GM23338 (cell line): ENCODE measurements at regions not wholly inside any gene's neighbourhood (a gene's known extent, or its start where the extent isn't known, plus 50 kb on each side); places are given as distances from the start of the nearest gene placed in this dataset.

Experiments
- ATAC-seq: fragments of 200-7000 bp; cut with Tn5 transposase; 3 replicates; pipeline ENCODE4 v1.9.1; 2020
- DNase-seq: peaks from one replicate; pipeline ENCODE4 v3.0.0-alpha.2; 2015; ENCODE audit warnings: low spot score
- H2AFZ ChIP-seq: fragments of 200-600 bp; sonication (generic); 2 replicates; pipeline ENCODE4 v1.8.0; 2016; ENCODE audit warnings: antibody characterized with exemption, mild to moderate bottlenecking, moderate library complexity
- H3F3A ChIP-seq: fragments of 200-600 bp; sonication (generic); replicated peaks from 2 replicates; pipeline ENCODE4 v1.8.0; 2017; ENCODE audit warnings: antibody characterized with exemption, mixed run types, low read depth
- H3K27ac ChIP-seq: fragments of 200-600 bp; sonication (generic); 2 replicates; pipeline ENCODE4 v1.6.1; 2016; ENCODE audit warnings: low read depth
- H3K27me3 ChIP-seq: fragments of 200-600 bp; sonication (generic); 2 replicates; pipeline ENCODE4 v1.8.0; 2016; ENCODE audit warnings: mild to moderate bottlenecking, mixed run types, moderate library complexity; ENCODE audit not compliant: insufficient read depth
- H3K36me3 ChIP-seq: fragments of 200-600 bp; sonication (generic); 2 replicates; pipeline ENCODE4 v1.8.0; 2016; ENCODE audit warnings: mild to moderate bottlenecking; ENCODE audit not compliant: insufficient read depth
- H3K4me1 ChIP-seq: fragments of 200-600 bp; sonication (generic); 2 replicates; pipeline ENCODE4 v1.8.0; 2016; ENCODE audit warnings: mild to moderate bottlenecking, moderate library complexity; ENCODE audit not compliant: insufficient read depth
- H3K4me2 ChIP-seq: fragments of 200-600 bp; sonication (generic); 2 replicates; pipeline ENCODE4 v1.7.1; 2017; ENCODE audit warnings: mixed run types
- H3K4me3 ChIP-seq: fragments of 200-600 bp; sonication (generic); 2 replicates; pipeline ENCODE4 v1.6.1; 2016; ENCODE audit warnings: mixed run types
- H3K79me2 ChIP-seq: fragments of 200-600 bp; sonication (generic); replicated peaks from 2 replicates; pipeline ENCODE4 v1.8.0; 2017; ENCODE audit warnings: mild to moderate bottlenecking; ENCODE audit not compliant: insufficient read depth
- H3K9me2 ChIP-seq: fragments of 200-600 bp; sonication (generic); 2 replicates; pipeline ENCODE4 v1.8.0; 2017; ENCODE audit not compliant: insufficient read depth
- H4K20me1 ChIP-seq: fragments of 200-600 bp; sonication (generic); replicated peaks from 2 replicates; pipeline ENCODE4 v1.8.0; 2017; ENCODE audit warnings: mild to moderate bottlenecking; ENCODE audit not compliant: insufficient read depth
- H3K27ac Mint-ChIP-seq: 2 replicates; pipeline ENCODE4 v1.8.0; 2020; ENCODE audit warnings: inconsistent platforms, mild to moderate bottlenecking, moderate library complexity, mixed read lengths
- H3K27me3 Mint-ChIP-seq: 3 replicates; pipeline ENCODE4 v1.8.0; 2022; ENCODE audit warnings: low read depth, mild to moderate bottlenecking, moderate library complexity, mixed read lengths, inconsistent platforms; ENCODE audit not compliant: insufficient read depth, poor library complexity
- H3K36me3 Mint-ChIP-seq: 3 replicates; pipeline ENCODE4 v1.8.0; 2021; ENCODE audit warnings: low read depth, mild to moderate bottlenecking, inconsistent platforms, moderate library complexity, mixed read lengths
- H3K4me1 Mint-ChIP-seq: 3 replicates; pipeline ENCODE4 v1.8.0; 2020; ENCODE audit warnings: mild to moderate bottlenecking, inconsistent platforms, mixed read lengths
- H3K4me3 Mint-ChIP-seq: 3 replicates; pipeline ENCODE4 v1.8.0; 2021; ENCODE audit warnings: moderate library complexity, mild to moderate bottlenecking, inconsistent platforms, mixed read lengths
- H3K9me3 Mint-ChIP-seq: 3 replicates; pipeline ENCODE4 v1.8.0; 2020; ENCODE audit warnings: moderate library complexity, mild to moderate bottlenecking, inconsistent platforms, mixed read lengths
- CREB1 ChIP-seq: fragments of 250-450 bp; sonication (Bioruptor Pico); IDR thresholded peaks from 2 replicates; pipeline ENCODE4 v1.5.0; 2020; ENCODE audit warnings: low read depth, mild to moderate bottlenecking, moderate library complexity
- EZH2 ChIP-seq: fragments of 200-600 bp; sonication (generic); IDR thresholded peaks from one replicate; pipeline ENCODE4 v1.8.0; 2017; ENCODE audit warnings: antibody characterized with exemption, mild to moderate bottlenecking, low read depth; ENCODE audit not compliant: unreplicated experiment
- EZH2phosphoT487 ChIP-seq: fragments of 200-600 bp; sonication (generic); IDR thresholded peaks from one replicate; pipeline ENCODE4 v1.8.1; 2018; ENCODE audit warnings: antibody characterized with exemption; ENCODE audit not compliant: unreplicated experiment
- JUNB ChIP-seq: IDR thresholded peaks from one replicate; pipeline ENCODE4 v1.6.1; 2016; ENCODE audit warnings: antibody characterized with exemption; ENCODE audit not compliant: unreplicated experiment
- NANOG ChIP-seq: IDR thresholded peaks from 2 replicates; pipeline ENCODE4 v1.6.1; 2016; ENCODE audit warnings: antibody characterized with exemption, borderline replicate concordance
- POLR2AphosphoS5 ChIP-seq: IDR thresholded peaks from 2 replicates; pipeline ENCODE4 v1.6.1; 2016; ENCODE audit warnings: antibody characterized with exemption, low read depth
- STAT1 ChIP-seq: IDR thresholded peaks from one replicate; pipeline ENCODE4 v1.6.1; 2016; ENCODE audit warnings: antibody characterized with exemption; ENCODE audit not compliant: unreplicated experiment
- ZNF331 ChIP-seq: fragments of 250-450 bp; sonication (Bioruptor Pico); IDR thresholded peaks from 2 replicates; pipeline ENCODE4 v1.5.0; 2020; ENCODE audit warnings: low read depth, mild to moderate bottlenecking, moderate library complexity
- TF ChIP-seq, protein P1 (sequence below), 2 experiments: fragments of 200-600 bp in 1 of 2; sonication (generic) in 1 of 2; conservative IDR thresholded peaks; 2 replicates each; pipeline versions ENCODE4 v1.5.1 to v1.6.1; 2016 to 2017; ENCODE audit warnings: antibody characterized with exemption in 2 of 2, low read depth in 2 of 2, mild to moderate bottlenecking in 2 of 2, moderate library complexity in 1 of 2
- TF ChIP-seq, protein P2 (sequence below): IDR thresholded peaks from one replicate; pipeline ENCODE4 v1.6.1; 2018; ENCODE audit warnings: antibody characterized with exemption; ENCODE audit not compliant: unreplicated experiment
- TF ChIP-seq, protein P3 (sequence below): IDR thresholded peaks from 2 replicates; pipeline ENCODE4 v1.6.1; 2016; ENCODE audit warnings: antibody characterized with exemption
- TF ChIP-seq, protein P4 (sequence below): fragments of 250-450 bp; sonication (Bioruptor Pico); IDR thresholded peaks from 2 replicates; pipeline ENCODE4 v1.5.0; 2020; ENCODE audit warnings: mild to moderate bottlenecking, moderate library complexity

DNA sequence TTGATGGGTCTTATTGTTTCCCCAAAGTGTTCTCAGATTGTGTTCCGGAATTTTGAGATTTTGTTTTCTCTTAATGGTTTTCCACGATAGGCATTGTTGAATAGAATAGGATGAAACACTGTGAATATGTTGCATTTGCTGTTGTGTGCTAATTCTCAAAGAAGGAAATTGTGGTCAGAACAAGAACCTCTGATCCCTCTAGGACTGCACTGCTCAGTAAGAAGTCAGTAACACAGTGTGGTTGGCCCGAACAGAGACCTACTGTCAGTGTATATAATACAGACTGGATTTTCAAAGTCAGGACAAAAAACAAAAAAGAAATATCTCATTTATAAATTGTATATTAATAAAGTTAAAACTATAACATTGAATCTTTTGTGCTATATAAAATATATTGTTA is 494.8 kb downstream of the MAT2B start:
- Histone ChIP-seq H3K79me2 (no peaks in the 10 kb centered on the region), H3K4me1 (no peaks in the 10 kb centered on the region; the same call in 1 of the 2 replicates), H3K9me2 (no peaks in the 10 kb centered on the region), H3K4me3 (no peak overlapping the region), H4K20me1 (no peaks in the 10 kb centered on the region), H3K36me3 (no peaks in the 10 kb centered on the region), H3K27me3 (no peaks in the 10 kb centered on the region), H3K4me2 (no peak overlapping the region), H2AFZ (no peak overlapping the region), H3F3A (no peaks in the 10 kb centered on the region), H3K27ac (no peak overlapping the region)
- TF ChIP-seq CREB1 (CRISPR knock-in tag) (no peak), EZH2phosphoT487 (no peak), NANOG (no peak), POLR2AphosphoS5 (no peak), EZH2 (no peak), ZNF331 (no peak), JUNB (no peak), STAT1 (no peak)
- TF ChIP-seq, protein P1, sequence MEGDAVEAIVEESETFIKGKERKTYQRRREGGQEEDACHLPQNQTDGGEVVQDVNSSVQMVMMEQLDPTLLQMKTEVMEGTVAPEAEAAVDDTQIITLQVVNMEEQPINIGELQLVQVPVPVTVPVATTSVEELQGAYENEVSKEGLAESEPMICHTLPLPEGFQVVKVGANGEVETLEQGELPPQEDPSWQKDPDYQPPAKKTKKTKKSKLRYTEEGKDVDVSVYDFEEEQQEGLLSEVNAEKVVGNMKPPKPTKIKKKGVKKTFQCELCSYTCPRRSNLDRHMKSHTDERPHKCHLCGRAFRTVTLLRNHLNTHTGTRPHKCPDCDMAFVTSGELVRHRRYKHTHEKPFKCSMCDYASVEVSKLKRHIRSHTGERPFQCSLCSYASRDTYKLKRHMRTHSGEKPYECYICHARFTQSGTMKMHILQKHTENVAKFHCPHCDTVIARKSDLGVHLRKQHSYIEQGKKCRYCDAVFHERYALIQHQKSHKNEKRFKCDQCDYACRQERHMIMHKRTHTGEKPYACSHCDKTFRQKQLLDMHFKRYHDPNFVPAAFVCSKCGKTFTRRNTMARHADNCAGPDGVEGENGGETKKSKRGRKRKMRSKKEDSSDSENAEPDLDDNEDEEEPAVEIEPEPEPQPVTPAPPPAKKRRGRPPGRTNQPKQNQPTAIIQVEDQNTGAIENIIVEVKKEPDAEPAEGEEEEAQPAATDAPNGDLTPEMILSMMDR (conservative IDR thresholded peaks at IDR 0.05; ENCODE audit: low read depth in 2 of 2): no peak
- TF ChIP-seq, protein P2, sequence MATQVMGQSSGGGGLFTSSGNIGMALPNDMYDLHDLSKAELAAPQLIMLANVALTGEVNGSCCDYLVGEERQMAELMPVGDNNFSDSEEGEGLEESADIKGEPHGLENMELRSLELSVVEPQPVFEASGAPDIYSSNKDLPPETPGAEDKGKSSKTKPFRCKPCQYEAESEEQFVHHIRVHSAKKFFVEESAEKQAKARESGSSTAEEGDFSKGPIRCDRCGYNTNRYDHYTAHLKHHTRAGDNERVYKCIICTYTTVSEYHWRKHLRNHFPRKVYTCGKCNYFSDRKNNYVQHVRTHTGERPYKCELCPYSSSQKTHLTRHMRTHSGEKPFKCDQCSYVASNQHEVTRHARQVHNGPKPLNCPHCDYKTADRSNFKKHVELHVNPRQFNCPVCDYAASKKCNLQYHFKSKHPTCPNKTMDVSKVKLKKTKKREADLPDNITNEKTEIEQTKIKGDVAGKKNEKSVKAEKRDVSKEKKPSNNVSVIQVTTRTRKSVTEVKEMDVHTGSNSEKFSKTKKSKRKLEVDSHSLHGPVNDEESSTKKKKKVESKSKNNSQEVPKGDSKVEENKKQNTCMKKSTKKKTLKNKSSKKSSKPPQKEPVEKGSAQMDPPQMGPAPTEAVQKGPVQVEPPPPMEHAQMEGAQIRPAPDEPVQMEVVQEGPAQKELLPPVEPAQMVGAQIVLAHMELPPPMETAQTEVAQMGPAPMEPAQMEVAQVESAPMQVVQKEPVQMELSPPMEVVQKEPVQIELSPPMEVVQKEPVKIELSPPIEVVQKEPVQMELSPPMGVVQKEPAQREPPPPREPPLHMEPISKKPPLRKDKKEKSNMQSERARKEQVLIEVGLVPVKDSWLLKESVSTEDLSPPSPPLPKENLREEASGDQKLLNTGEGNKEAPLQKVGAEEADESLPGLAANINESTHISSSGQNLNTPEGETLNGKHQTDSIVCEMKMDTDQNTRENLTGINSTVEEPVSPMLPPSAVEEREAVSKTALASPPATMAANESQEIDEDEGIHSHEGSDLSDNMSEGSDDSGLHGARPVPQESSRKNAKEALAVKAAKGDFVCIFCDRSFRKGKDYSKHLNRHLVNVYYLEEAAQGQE: no peak
- TF ChIP-seq, protein P3, sequence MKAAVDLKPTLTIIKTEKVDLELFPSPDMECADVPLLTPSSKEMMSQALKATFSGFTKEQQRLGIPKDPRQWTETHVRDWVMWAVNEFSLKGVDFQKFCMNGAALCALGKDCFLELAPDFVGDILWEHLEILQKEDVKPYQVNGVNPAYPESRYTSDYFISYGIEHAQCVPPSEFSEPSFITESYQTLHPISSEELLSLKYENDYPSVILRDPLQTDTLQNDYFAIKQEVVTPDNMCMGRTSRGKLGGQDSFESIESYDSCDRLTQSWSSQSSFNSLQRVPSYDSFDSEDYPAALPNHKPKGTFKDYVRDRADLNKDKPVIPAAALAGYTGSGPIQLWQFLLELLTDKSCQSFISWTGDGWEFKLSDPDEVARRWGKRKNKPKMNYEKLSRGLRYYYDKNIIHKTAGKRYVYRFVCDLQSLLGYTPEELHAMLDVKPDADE: no peak
- TF ChIP-seq, protein P4, sequence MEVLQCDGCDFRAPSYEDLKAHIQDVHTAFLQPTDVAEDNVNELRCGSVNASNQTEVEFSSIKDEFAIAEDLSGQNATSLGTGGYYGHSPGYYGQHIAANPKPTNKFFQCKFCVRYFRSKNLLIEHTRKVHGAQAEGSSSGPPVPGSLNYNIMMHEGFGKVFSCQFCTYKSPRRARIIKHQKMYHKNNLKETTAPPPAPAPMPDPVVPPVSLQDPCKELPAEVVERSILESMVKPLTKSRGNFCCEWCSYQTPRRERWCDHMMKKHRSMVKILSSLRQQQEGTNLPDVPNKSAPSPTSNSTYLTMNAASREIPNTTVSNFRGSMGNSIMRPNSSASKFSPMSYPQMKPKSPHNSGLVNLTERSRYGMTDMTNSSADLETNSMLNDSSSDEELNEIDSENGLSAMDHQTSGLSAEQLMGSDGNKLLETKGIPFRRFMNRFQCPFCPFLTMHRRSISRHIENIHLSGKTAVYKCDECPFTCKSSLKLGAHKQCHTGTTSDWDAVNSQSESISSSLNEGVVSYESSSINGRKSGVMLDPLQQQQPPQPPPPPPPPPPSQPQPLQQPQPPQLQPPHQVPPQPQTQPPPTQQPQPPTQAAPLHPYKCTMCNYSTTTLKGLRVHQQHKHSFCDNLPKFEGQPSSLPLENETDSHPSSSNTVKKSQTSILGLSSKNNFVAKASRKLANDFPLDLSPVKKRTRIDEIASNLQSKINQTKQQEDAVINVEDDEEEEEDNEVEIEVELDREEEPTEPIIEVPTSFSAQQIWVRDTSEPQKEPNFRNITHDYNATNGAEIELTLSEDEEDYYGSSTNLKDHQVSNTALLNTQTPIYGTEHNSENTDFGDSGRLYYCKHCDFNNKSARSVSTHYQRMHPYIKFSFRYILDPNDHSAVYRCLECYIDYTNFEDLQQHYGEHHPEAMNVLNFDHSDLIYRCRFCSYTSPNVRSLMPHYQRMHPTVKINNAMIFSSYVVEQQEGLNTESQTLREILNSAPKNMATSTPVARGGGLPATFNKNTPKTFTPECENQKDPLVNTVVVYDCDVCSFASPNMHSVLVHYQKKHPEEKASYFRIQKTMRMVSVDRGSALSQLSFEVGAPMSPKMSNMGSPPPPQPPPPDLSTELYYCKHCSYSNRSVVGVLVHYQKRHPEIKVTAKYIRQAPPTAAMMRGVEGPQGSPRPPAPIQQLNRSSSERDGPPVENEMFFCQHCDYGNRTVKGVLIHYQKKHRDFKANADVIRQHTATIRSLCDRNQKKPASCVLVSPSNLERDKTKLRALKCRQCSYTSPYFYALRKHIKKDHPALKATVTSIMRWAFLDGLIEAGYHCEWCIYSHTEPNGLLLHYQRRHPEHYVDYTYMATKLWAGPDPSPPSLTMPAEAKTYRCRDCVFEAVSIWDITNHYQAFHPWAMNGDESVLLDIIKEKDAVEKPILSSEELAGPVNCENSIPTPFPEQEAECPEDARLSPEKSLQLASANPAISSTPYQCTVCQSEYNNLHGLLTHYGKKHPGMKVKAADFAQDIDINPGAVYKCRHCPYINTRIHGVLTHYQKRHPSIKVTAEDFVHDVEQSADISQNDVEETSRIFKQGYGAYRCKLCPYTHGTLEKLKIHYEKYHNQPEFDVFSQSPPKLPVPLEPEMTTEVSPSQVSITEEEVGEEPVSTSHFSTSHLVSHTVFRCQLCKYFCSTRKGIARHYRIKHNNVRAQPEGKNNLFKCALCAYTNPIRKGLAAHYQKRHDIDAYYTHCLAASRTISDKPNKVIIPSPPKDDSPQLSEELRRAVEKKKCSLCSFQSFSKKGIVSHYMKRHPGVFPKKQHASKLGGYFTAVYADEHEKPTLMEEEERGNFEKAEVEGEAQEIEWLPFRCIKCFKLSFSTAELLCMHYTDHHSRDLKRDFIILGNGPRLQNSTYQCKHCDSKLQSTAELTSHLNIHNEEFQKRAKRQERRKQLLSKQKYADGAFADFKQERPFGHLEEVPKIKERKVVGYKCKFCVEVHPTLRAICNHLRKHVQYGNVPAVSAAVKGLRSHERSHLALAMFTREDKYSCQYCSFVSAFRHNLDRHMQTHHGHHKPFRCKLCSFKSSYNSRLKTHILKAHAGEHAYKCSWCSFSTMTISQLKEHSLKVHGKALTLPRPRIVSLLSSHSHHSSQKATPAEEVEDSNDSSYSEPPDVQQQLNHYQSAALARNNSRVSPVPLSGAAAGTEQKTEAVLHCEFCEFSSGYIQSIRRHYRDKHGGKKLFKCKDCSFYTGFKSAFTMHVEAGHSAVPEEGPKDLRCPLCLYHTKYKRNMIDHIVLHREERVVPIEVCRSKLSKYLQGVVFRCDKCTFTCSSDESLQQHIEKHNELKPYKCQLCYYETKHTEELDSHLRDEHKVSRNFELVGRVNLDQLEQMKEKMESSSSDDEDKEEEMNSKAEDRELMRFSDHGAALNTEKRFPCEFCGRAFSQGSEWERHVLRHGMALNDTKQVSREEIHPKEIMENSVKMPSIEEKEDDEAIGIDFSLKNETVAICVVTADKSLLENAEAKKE (CRISPR knock-in tag): no peak
- H3K4me1 Mint-ChIP-seq: peaks cover 5% of the 10 kb centered on the region; the same call in 2 of the 3 replicates
- no peak overlapping the region for H3K4me3 Mint-ChIP-seq
- peaks cover 3% of the 10 kb centered on the region; the same call in 1 of the 3 replicates for H3K36me3 Mint-ChIP-seq
- H3K27ac Mint-ChIP-seq: no peak overlapping the region
- H3K27me3 Mint-ChIP-seq: no peaks in the 10 kb centered on the region
- DNase-seq (no peak), ATAC-seq (no peak)
- H3K9me3 Mint-ChIP-seq: peaks cover 6% of the 10 kb centered on the region; the same call in 1 of the 3 replicates
